B cell (primary cell): ENCODE measurements at regions not wholly inside any gene's neighbourhood (a gene's known extent, or its start where the extent isn't known, plus 50 kb on each side); places are given as distances from the start of the nearest gene placed in this dataset.

Experiments used
- ATAC-seq: fragments of 200-7000 bp; cut with Tn5 transposase; one replicate; pipeline ENCODE4 v1.10.0; 2021; ENCODE audit warnings: low read depth, mild to moderate bottlenecking, moderate number of reproducible peaks, moderate library complexity
- CTCF ChIA-PET: fragments of 350-600 bp; sonication (Branson Sonifier 250); formaldehyde crosslinking; loops from one replicate; lab custom pipeline; 2021; ENCODE audit warnings: antibody characterized with exemption, inconsistent platforms; lab: Charles Lee
- POLR2A ChIA-PET: fragments of 350-600 bp; sonication (Branson Sonifier 250); formaldehyde crosslinking; loops from one replicate; lab custom pipeline; 2021; ENCODE audit warnings: antibody characterized with exemption; lab: Charles Lee
- DNase-seq: peaks from one replicate; pipeline ENCODE4 v3.0.0; 2013
- H2AFZ ChIP-seq: 2 replicates; pipeline ENCODE4 v1.6.1; 2012; ENCODE audit warnings: mild to moderate bottlenecking, low read depth, low read length; ENCODE audit not compliant: insufficient read depth, poor library complexity, severe bottlenecking
- H3K27ac ChIP-seq, 2 donors: 1 replicate in 1 of 2; 2 replicates in 1 of 2; pipeline ENCODE4 v1.5.1; 2012 to 2013; ENCODE audit warnings: low read length in 2 of 2, mild to moderate bottlenecking in 2 of 2, moderate library complexity in 1 of 2
- H3K27me3 ChIP-seq, 4 experiments: fragments of 200-600 bp in 1 of 4; sonication (generic) in 1 of 4; replicated peaks in 1 of 4; 1 replicate in 2 of 4; 2 replicates in 2 of 4; pipeline versions ENCODE4 v1.6.1 to v1.7.0; 2013 to 2016; ENCODE audit warnings: low read length in 3 of 4, mild to moderate bottlenecking in 2 of 4, mixed read lengths in 1 of 4, moderate library complexity in 1 of 4; ENCODE audit not compliant: insufficient read depth in 4 of 4, control insufficient read depth in 3 of 4; ENCODE audit errors: control extremely low read depth in 1 of 4
- H3K36me3 ChIP-seq, 2 experiments: replicated peaks in 1 of 2; 1 replicate in 1 of 2; 2 replicates in 1 of 2; pipeline versions ENCODE4 v1.6.1 to v1.7.1; 2013; ENCODE audit warnings: low read length in 1 of 2; ENCODE audit not compliant: insufficient read depth in 2 of 2, control insufficient read depth in 1 of 2; ENCODE audit errors: control extremely low read depth in 1 of 2, extremely low read depth in 1 of 2
- H3K4me1 ChIP-seq, 2 donors: fragments of 200-600 bp in 1 of 2; sonication (generic) in 1 of 2; 1 replicate in 1 of 2; 2 replicates in 1 of 2; pipeline versions ENCODE4 v1.5.1 to v1.6.1; 2013 to 2017; ENCODE audit warnings: low read length in 2 of 2; ENCODE audit not compliant: control insufficient read depth in 2 of 2, insufficient read depth in 2 of 2
- H3K4me2 ChIP-seq: replicated peaks from 2 replicates; pipeline ENCODE3; 2012; ENCODE audit warnings: mild to moderate bottlenecking, low read depth, low read length; ENCODE audit not compliant: poor library complexity, severe bottlenecking
- H3K4me3 ChIP-seq, 5 experiments: fragments of 200-600 bp in 1 of 5; sonication (generic) in 1 of 5; 1 replicate in 3 of 5; 2 replicates in 2 of 5; pipeline versions ENCODE4 v1.5.1 to v1.7.0; 2011 to 2016; ENCODE audit warnings: low read length in 4 of 5, mild to moderate bottlenecking in 4 of 5, low read depth in 2 of 5, control low read depth in 1 of 5, moderate library complexity in 1 of 5; ENCODE audit not compliant: insufficient read depth in 1 of 5; ENCODE audit errors: control extremely low read depth in 1 of 5, extremely low read depth in 1 of 5
- H3K79me2 ChIP-seq: fragments of 200-600 bp; sonication (generic); one replicate; pipeline ENCODE4 v1.6.0; 2016; ENCODE audit warnings: low read length; ENCODE audit not compliant: control insufficient read depth, insufficient read depth
- H3K9ac ChIP-seq: fragments of 200-600 bp; sonication (generic); 2 replicates; pipeline ENCODE4 v1.6.1; 2017; ENCODE audit warnings: mild to moderate bottlenecking, low read length, moderate library complexity
- H3K9me3 ChIP-seq, 3 donors: one replicate each; pipeline versions ENCODE4 v1.6.1 to v1.7.1; 2013; ENCODE audit warnings: low read length in 2 of 3; ENCODE audit not compliant: control insufficient read depth in 2 of 3, insufficient read depth in 1 of 3; ENCODE audit errors: control extremely low read depth in 1 of 3
- H4K20me1 ChIP-seq: 2 replicates; pipeline ENCODE4 v1.6.0; 2012; ENCODE audit warnings: mild to moderate bottlenecking, low read length; ENCODE audit not compliant: insufficient read depth, control insufficient read depth, poor library complexity, severe bottlenecking
- H3K27ac Mint-ChIP-seq: one replicate; pipeline ENCODE4 v1.8.0; 2021; ENCODE audit warnings: mixed read lengths
- H3K27me3 Mint-ChIP-seq: one replicate; pipeline ENCODE4 v1.8.0; 2021; ENCODE audit warnings: mixed read lengths
- H3K4me1 Mint-ChIP-seq: one replicate; pipeline ENCODE4 v1.8.0; 2021; ENCODE audit warnings: mixed read lengths
- H3K4me3 Mint-ChIP-seq: one replicate; pipeline ENCODE4 v1.8.0; 2021; ENCODE audit warnings: mixed read lengths
- H3K9me3 Mint-ChIP-seq: one replicate; pipeline ENCODE4 v1.8.0; 2022; ENCODE audit warnings: mixed read lengths; ENCODE audit not compliant: insufficient read depth
- EZH2 ChIP-seq: IDR thresholded peaks from 2 replicates; pipeline ENCODE4 v1.6.1; 2012; ENCODE audit warnings: borderline replicate concordance, low read depth, mild to moderate bottlenecking, moderate library complexity, low read length; ENCODE audit not compliant: insufficient read depth, poor library complexity, severe bottlenecking
- WGBS: methylation state at CpG from one replicate; pipeline ENCODE4 v1.1.5; 2013; ENCODE audit warnings: missing lambda C conversion rate; ENCODE audit not compliant: insufficient coverage; 5-methylcytosine and 5-hydroxymethylcytosine counted together
- intact Hi-C: fragments of 100-400 bp; cut with micrococcal nuclease; formaldehyde crosslinking; loops from one replicate; pipeline ENCODE4 v1.10.0; 2022
- TF ChIP-seq, protein P1 (sequence below): fragments of 200-600 bp; IDR thresholded peaks from one replicate; pipeline ENCODE4 v1.8.0; 2022; ENCODE audit warnings: antibody characterized with exemption, mild to moderate bottlenecking

DNA sequence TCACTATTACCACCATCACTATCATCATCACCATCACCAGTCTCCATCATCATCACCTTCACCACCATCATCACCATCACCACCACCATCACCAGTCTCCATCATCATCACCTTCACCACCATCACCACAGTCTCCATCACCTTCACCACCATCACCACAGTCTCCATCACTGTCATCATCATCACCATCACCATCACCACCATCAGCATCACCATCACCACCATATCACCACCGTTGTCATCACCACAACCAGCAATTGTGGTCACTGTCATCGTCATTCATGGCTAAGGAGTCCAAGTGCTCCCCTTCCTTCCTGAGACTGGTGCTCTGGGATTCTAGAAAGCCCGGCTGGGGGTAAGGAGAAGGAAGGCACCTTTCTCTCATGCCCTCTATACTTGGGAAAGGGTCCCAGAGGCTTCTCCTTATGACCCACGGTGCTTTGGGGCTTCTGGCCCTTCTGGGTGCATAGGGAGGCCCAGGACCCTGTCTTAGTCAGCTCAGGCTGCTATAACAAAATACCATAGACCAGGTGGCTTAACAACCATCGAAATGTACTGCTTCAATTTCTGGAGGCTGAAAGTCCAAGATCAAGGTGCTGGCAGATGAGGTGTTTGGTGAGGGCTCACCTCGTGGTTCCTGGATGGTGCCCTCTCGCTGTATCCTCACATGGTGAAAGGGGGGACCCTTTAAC is 93.4 kb upstream of the GSE1 start:
- Histone ChIP-seq H3K9ac (no peak overlapping the region), H3K27ac (no peak overlapping the region), H3K9me3 (peaks cover 0 to 3% (median 0%) of the 10 kb centered on the region in 3 donors), H2AFZ (no peak overlapping the region), H3K36me3 (no peaks in the 10 kb centered on the region), H3K4me1 (peaks cover 0 to 2% of the 10 kb centered on the region in 2 donors), H4K20me1 (no peaks in the 10 kb centered on the region), H3K4me2 (no peak overlapping the region), H3K4me3 (no peak overlapping the region), H3K79me2 (no peaks in the 10 kb centered on the region), H3K27me3 (peaks cover 0 to 15% (median 1%) of the 10 kb centered on the region in 4 experiments)
- ChIA-PET CTCF (no interaction called here), POLR2A (no interaction called here)
- Mint-ChIP-seq H3K4me3 (no peak overlapping the region), H3K27me3 (peaks cover 7% of the 10 kb centered on the region), H3K9me3 (peaks cover 3% of the 10 kb centered on the region), H3K4me1 (no peaks in the 10 kb centered on the region), H3K27ac (no peak overlapping the region)
- no peak for ATAC-seq
- no peak for TF ChIP-seq EZH2
- TF ChIP-seq, protein P1, sequence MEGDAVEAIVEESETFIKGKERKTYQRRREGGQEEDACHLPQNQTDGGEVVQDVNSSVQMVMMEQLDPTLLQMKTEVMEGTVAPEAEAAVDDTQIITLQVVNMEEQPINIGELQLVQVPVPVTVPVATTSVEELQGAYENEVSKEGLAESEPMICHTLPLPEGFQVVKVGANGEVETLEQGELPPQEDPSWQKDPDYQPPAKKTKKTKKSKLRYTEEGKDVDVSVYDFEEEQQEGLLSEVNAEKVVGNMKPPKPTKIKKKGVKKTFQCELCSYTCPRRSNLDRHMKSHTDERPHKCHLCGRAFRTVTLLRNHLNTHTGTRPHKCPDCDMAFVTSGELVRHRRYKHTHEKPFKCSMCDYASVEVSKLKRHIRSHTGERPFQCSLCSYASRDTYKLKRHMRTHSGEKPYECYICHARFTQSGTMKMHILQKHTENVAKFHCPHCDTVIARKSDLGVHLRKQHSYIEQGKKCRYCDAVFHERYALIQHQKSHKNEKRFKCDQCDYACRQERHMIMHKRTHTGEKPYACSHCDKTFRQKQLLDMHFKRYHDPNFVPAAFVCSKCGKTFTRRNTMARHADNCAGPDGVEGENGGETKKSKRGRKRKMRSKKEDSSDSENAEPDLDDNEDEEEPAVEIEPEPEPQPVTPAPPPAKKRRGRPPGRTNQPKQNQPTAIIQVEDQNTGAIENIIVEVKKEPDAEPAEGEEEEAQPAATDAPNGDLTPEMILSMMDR = no peak
- intact Hi-C loops = no loop called here
- 88% methylated on average over 4 of the region's 7 CpGs for WGBS
- no peak for DNase-seq

- ChIA-PET POLR2A (no interaction called here), CTCF (no interaction called here)
- Mint-ChIP-seq H3K27me3 (peaks cover 7% of the 10 kb centered on the region), H3K4me3 (no peak overlapping the region), H3K4me1 (no peaks in the 10 kb centered on the region), H3K9me3 (peaks cover 3% of the 10 kb centered on the region), H3K27ac (no peak overlapping the region)
- H3K9me3 ChIP-seq = peaks cover 0 to 3% (median 0%) of the 10 kb centered on the region in 3 donors
- intact Hi-C loops = no loop called here
- no peak overlapping the region for H3K9ac ChIP-seq
- TF ChIP-seq EZH2 = no peak
- TF ChIP-seq, protein P1 = no peak
- 97% methylated on average over 19 of the region's 20 CpGs for WGBS
- ATAC-seq (no peak), DNase-seq (no peak)
- peaks cover 0 to 25% (median 6%) of the 10 kb centered on the region in 4 experiments for H3K27me3 ChIP-seq
- H3K4me3 ChIP-seq = no peak overlapping the region
- H3K27ac ChIP-seq = no peak overlapping the region
- H2AFZ ChIP-seq = no peak overlapping the region
- no peak overlapping the region for H3K4me2 ChIP-seq
- no peaks in the 10 kb centered on the region for H3K36me3 ChIP-seq
- no peaks in the 10 kb centered on the region for H3K79me2 ChIP-seq
- H4K20me1 ChIP-seq = no peaks in the 10 kb centered on the region
- H3K4me1 ChIP-seq = peaks cover 0 to 5% of the 10 kb centered on the region in 2 donors
Measured at GRCh38 chr16:85520853-85521521, 92.1 kb upstream of the GSE1 start.
